Activated CD4-positive, alpha-beta T cell treated with anti-CD3 and anti-CD28 coated beads, Interleukin-2, amount 50 U/mL, for 4 hours (primary cell): ENCODE measurements at regions not wholly inside any gene's neighbourhood (a gene's known extent, or its start where the extent isn't known, plus 50 kb on each side); places are given as distances from the start of the nearest gene placed in this dataset.

Source experiments
- DNase-seq, 2 experiments: peaks; one replicate each; pipeline ENCODE4 v3.0.0-alpha.2; 2020

GRCh38 chr3:124558991-124559845 is 171.0 kb upstream of the UMPS start:
- no peak for DNase-seq

- peak; percentile 30 to 34 for DNase-seq
Measured at GRCh38 chr3:124559846-124560574, 170.2 kb upstream of the UMPS start.

- DNase-seq: no peak
Measured at GRCh38 chr3:124560666-124561215, 169.5 kb upstream of the UMPS start.

- no peak for DNase-seq
Measured at GRCh38 chr3:124562769-124563168, 167.5 kb upstream of the UMPS start.

GRCh38 chr3:124563376-124563775 is 166.9 kb upstream of the UMPS start:
- DNase-seq: no peak

- DNase-seq: peak; percentile 22 to 24
Measured at GRCh38 chr3:124565013-124565412, 165.2 kb upstream of the UMPS start.

GRCh38 chr3:124565551-124565950 is 164.7 kb upstream of the UMPS start:
- no peak for DNase-seq

GRCh38 chr3:124566701-124567100 is 163.6 kb upstream of the UMPS start:
- no peak for DNase-seq

- DNase-seq: no peak
Measured at GRCh38 chr3:124567179-124567578, 163.1 kb upstream of the UMPS start.

GRCh38 chr3:124569761-124570160 is 160.5 kb upstream of the UMPS start:
- DNase-seq: no peak

- DNase-seq: no peak
Measured at GRCh38 chr3:124570232-124570631, 160.0 kb upstream of the UMPS start.

- no peak for DNase-seq
Measured at GRCh38 chr3:124572851-124573405, 157.3 kb upstream of the UMPS start.

- no peak for DNase-seq
Measured at GRCh38 chr3:124574012-124574411, 156.2 kb upstream of the UMPS start.

GRCh38 chr3:124576565-124577493 is 153.4 kb upstream of the UMPS start:
- DNase-seq: no peak

GRCh38 chr3:124577494-124578167 is 152.6 kb upstream of the UMPS start:
- DNase-seq: no peak

GRCh38 chr3:124579641-124580040 is 150.6 kb upstream of the UMPS start:
- DNase-seq: no peak

GRCh38 chr3:124582196-124582595 is 148.1 kb upstream of the UMPS start:
- DNase-seq: no peak

GRCh38 chr3:124582621-124583395 is 147.4 kb upstream of the UMPS start:
- no peak for DNase-seq

- no peak for DNase-seq
Measured at GRCh38 chr3:124584245-124584551, 146.1 kb upstream of the UMPS start.

- DNase-seq: peak; percentile 9 to 11
Measured at GRCh38 chr3:124584552-124585391, 145.5 kb upstream of the UMPS start.
